ENCODE measurements at regions not wholly inside any gene's neighbourhood (a gene's known extent, or its start where the extent isn't known, plus 50 kb on each side); places are given as distances from the start of the nearest gene placed in this dataset.
A peak's percentile ranks its signal among the peaks of the same experiment; 100 is the strongest.

- H3K27me3 ChIP-seq = no peaks in the 10 kb centered on the region
- no peaks in the 10 kb centered on the region for H3K36me3 ChIP-seq
- no peak overlapping the region for H3K27ac ChIP-seq
- 62 to 90% (median 82%) methylated on average over 2 of the region's 2 CpGs for WGBS, 4 donors
- no peak for DNase-seq
- TF ChIP-seq, protein P1, sequence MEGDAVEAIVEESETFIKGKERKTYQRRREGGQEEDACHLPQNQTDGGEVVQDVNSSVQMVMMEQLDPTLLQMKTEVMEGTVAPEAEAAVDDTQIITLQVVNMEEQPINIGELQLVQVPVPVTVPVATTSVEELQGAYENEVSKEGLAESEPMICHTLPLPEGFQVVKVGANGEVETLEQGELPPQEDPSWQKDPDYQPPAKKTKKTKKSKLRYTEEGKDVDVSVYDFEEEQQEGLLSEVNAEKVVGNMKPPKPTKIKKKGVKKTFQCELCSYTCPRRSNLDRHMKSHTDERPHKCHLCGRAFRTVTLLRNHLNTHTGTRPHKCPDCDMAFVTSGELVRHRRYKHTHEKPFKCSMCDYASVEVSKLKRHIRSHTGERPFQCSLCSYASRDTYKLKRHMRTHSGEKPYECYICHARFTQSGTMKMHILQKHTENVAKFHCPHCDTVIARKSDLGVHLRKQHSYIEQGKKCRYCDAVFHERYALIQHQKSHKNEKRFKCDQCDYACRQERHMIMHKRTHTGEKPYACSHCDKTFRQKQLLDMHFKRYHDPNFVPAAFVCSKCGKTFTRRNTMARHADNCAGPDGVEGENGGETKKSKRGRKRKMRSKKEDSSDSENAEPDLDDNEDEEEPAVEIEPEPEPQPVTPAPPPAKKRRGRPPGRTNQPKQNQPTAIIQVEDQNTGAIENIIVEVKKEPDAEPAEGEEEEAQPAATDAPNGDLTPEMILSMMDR (IDR thresholded peaks at IDR 0.05) = no peak
- TF ChIP-seq POLR2A (IDR thresholded peaks at IDR 0.05) = no peak
- H3K4me3 ChIP-seq = no peak overlapping the region
- ATAC-seq = no peak
- H3K4me1 ChIP-seq = no peaks in the 10 kb centered on the region
- H3K9me3 ChIP-seq = peaks cover 0 to 27% (median 17%) of the 10 kb centered on the region in 12 donors
- intact Hi-C loops (cut with DNase I) = no loop called here
Observed at GRCh38 chr12:90124289-90124688, 415.7 kb upstream of the ATP2B1 start.

GRCh38 chr12:90122681-90123080, 414.0 kb upstream of the ATP2B1 start:
- intact Hi-C loops (cut with DNase I) = no loop called here

GRCh38 chr12:90120627-90121026, 412.0 kb upstream of the ATP2B1 start:
- Histone ChIP-seq H3K36me3 (no peaks in the 10 kb centered on the region), H3K4me3 (no peak overlapping the region), H3K9me3 (peaks cover 0 to 45% (median 17%) of the 10 kb centered on the region in 12 donors), H3K4me1 (no peaks in the 10 kb centered on the region), H3K27me3 (no peaks in the 10 kb centered on the region), H3K27ac (no peak overlapping the region)
- TF ChIP-seq POLR2A (IDR thresholded peaks at IDR 0.05) = no peak
- TF ChIP-seq, protein P1 (IDR thresholded peaks at IDR 0.05) = no peak
- intact Hi-C loops (cut with DNase I) = no loop called here
- DNase-seq (no peak), ATAC-seq (no peak)

More at GRCh38 chr12:90122681-90123080, 414.0 kb upstream of the ATP2B1 start:
- DNase-seq = no peak
- Histone ChIP-seq H3K27me3 (no peaks in the 10 kb centered on the region), H3K4me1 (no peaks in the 10 kb centered on the region), H3K36me3 (no peaks in the 10 kb centered on the region), H3K27ac (no peak overlapping the region), H3K9me3 (peaks cover 0 to 41% (median 17%) of the 10 kb centered on the region in 12 donors), H3K4me3 (no peak overlapping the region)
- TF ChIP-seq, protein P1 (IDR thresholded peaks at IDR 0.05) = no peak
- no peak for TF ChIP-seq POLR2A (IDR thresholded peaks at IDR 0.05)
- ATAC-seq = no peak
- 15 to 25% (median 24%) methylated on average over 3 of the region's 3 CpGs for WGBS, 4 donors

GRCh38 chr12:90112666-90113065, 404.0 kb upstream of the ATP2B1 start:
- Histone ChIP-seq H3K4me3 (no peak overlapping the region), H3K9me3 (peaks cover 0 to 4% (median 0%) of the 10 kb centered on the region in 12 donors), H3K27ac (peak overlapping the region in 1 of 12 donors; percentile 47), H3K27me3 (no peaks in the 10 kb centered on the region), H3K36me3 (no peaks in the 10 kb centered on the region), H3K4me1 (peaks cover 0 to 13% (median 0%) of the 10 kb centered on the region in 12 donors)
- 72 to 90% (median 81%) methylated on average over 1 of the region's 1 CpG for WGBS, 4 donors
- ATAC-seq (no peak), DNase-seq (no peak)
- intact Hi-C loops (cut with DNase I) = no loop called here
- no peak for TF ChIP-seq POLR2A (IDR thresholded peaks at IDR 0.05)
- TF ChIP-seq, protein P1 (IDR thresholded peaks at IDR 0.05) = no peak

Measured in heart left ventricle (tissue), 16 donors.